CD4-positive, alpha-beta memory T cell (primary cell): ENCODE measurements at regions not wholly inside any gene's neighbourhood (a gene's known extent, or its start where the extent isn't known, plus 50 kb on each side); places are given as distances from the start of the nearest gene placed in this dataset.

Experiments used
- CTCF ChIA-PET: fragments of 350-600 bp; sonication (Branson Sonifier 250); formaldehyde crosslinking; loops from one replicate; lab custom pipeline; 2021; ENCODE audit warnings: inconsistent platforms; ENCODE audit not compliant: partially characterized antibody; lab: Charles Lee
- POLR2A ChIA-PET: fragments of 350-600 bp; sonication (Branson Sonifier 250); formaldehyde crosslinking; loops from one replicate; lab custom pipeline; 2021; ENCODE audit not compliant: partially characterized antibody; lab: Charles Lee
- DNase-seq, 5 donors: peaks; one replicate each; pipeline versions ENCODE4 v3.0.0 to v3.0.0-alpha.2; 2020 to 2022; ENCODE audit warnings: mixed read lengths in 1 of 5
- H3K27ac ChIP-seq: one replicate; pipeline ENCODE4 v1.7.0; 2013; ENCODE audit warnings: low read depth, low read length
- H3K27me3 ChIP-seq: 2 replicates; pipeline ENCODE4 v1.7.0; 2013; ENCODE audit warnings: mild to moderate bottlenecking, low read length, moderate library complexity; ENCODE audit not compliant: insufficient read depth
- H3K36me3 ChIP-seq: 2 replicates; pipeline ENCODE4 v1.7.0; 2013; ENCODE audit warnings: mild to moderate bottlenecking, low read length, moderate library complexity; ENCODE audit not compliant: insufficient read depth
- H3K4me1 ChIP-seq: 2 replicates; pipeline ENCODE4 v1.7.0; 2013; ENCODE audit warnings: mild to moderate bottlenecking, low read length, moderate library complexity; ENCODE audit not compliant: insufficient read depth
- H3K4me3 ChIP-seq, 2 donors: one replicate each; pipeline ENCODE4 v1.7.0; 2013; ENCODE audit warnings: low read length in 2 of 2, mild to moderate bottlenecking in 1 of 2
- H3K9me3 ChIP-seq, 2 donors: one replicate each; pipeline ENCODE4 v1.7.0; 2013; ENCODE audit warnings: low read length in 2 of 2, control low read depth in 1 of 2; ENCODE audit not compliant: control insufficient read depth in 1 of 2
- H3K27ac Mint-ChIP-seq, 7 donors: one replicate each; pipeline ENCODE4 v1.8.0; 2020 to 2021; ENCODE audit warnings: mixed read lengths in 7 of 7, mild to moderate bottlenecking in 6 of 7, inconsistent platforms in 3 of 7, moderate library complexity in 3 of 7
- H3K27me3 Mint-ChIP-seq, 2 donors: one replicate each; pipeline ENCODE4 v1.8.0; 2020 to 2021; ENCODE audit warnings: mixed read lengths in 2 of 2
- H3K36me3 Mint-ChIP-seq, 2 donors: one replicate each; pipeline ENCODE4 v1.8.0; 2020 to 2021; ENCODE audit warnings: mixed read lengths in 2 of 2, inconsistent platforms in 1 of 2, mild to moderate bottlenecking in 1 of 2
- H3K4me1 Mint-ChIP-seq, 4 donors: one replicate each; pipeline ENCODE4 v1.8.0; 2020 to 2021; ENCODE audit warnings: mixed read lengths in 4 of 4, mild to moderate bottlenecking in 1 of 4
- H3K4me3 Mint-ChIP-seq, 8 donors: one replicate each; pipeline ENCODE4 v1.8.0; 2020 to 2021; ENCODE audit warnings: mixed read lengths in 8 of 8, mild to moderate bottlenecking in 7 of 8, moderate library complexity in 6 of 8, inconsistent platforms in 3 of 8
- H3K9me3 Mint-ChIP-seq, 8 donors: one replicate each; pipeline ENCODE4 v1.8.0; 2020 to 2021; ENCODE audit warnings: mixed read lengths in 8 of 8, mild to moderate bottlenecking in 5 of 8, inconsistent platforms in 3 of 8, moderate library complexity in 1 of 8
- intact Hi-C: fragments of 100-400 bp; cut with micrococcal nuclease; formaldehyde crosslinking; loops from one replicate; pipeline ENCODE4 v1.15.1; 2023

- CTCF ChIA-PET, result no interaction called here
These were observed 188.7 kb upstream of the NRXN1 start for GRCh38 chr2:51220606-51221005.

GRCh38 chr2:51220080-51220479, 188.1 kb upstream of the NRXN1 start:
- Histone ChIP-seq H3K9me3 (peaks cover 0 to 3% of the 10 kb centered on the region in 2 donors), H3K4me3 (no peak overlapping the region), H3K36me3 (no peaks in the 10 kb centered on the region), H3K27ac (no peak overlapping the region), H3K27me3 (no peaks in the 10 kb centered on the region), H3K4me1 (no peaks in the 10 kb centered on the region)
- H3K27ac Mint-ChIP-seq, result no peak overlapping the region
- no peak for DNase-seq
- no peaks in the 10 kb centered on the region for H3K36me3 Mint-ChIP-seq
- CTCF ChIA-PET, result no interaction called here
- no peaks in the 10 kb centered on the region for H3K27me3 Mint-ChIP-seq
- H3K4me3 Mint-ChIP-seq, result no peak overlapping the region
- intact Hi-C loops, result no loop called here
- peaks cover 0 to 14% (median 4%) of the 10 kb centered on the region in 8 donors for H3K9me3 Mint-ChIP-seq
- H3K4me1 Mint-ChIP-seq, result no peaks in the 10 kb centered on the region
- POLR2A ChIA-PET, result no interaction called here

More at GRCh38 chr2:51220606-51221005, 188.7 kb upstream of the NRXN1 start:
- peaks cover 0 to 17% (median 4%) of the 10 kb centered on the region in 8 donors for H3K9me3 Mint-ChIP-seq
- H3K4me1 ChIP-seq, result no peaks in the 10 kb centered on the region
- H3K27ac Mint-ChIP-seq, result no peak overlapping the region
- H3K9me3 ChIP-seq, result peaks cover 0 to 3% of the 10 kb centered on the region in 2 donors
- no peak overlapping the region for H3K4me3 ChIP-seq
- H3K4me3 Mint-ChIP-seq, result no peak overlapping the region
- POLR2A ChIA-PET, result interaction anchor here (0.6 kb wide), 1 partner anchor 332 kb away, joined by 3 read pairs; no protein-coding TSS in a partner anchor
- DNase-seq, result no peak
- intact Hi-C loops, result no loop called here
- H3K36me3 Mint-ChIP-seq, result no peaks in the 10 kb centered on the region
- H3K27me3 Mint-ChIP-seq, result no peaks in the 10 kb centered on the region
- no peaks in the 10 kb centered on the region for H3K27me3 ChIP-seq
- H3K27ac ChIP-seq, result no peak overlapping the region
- H3K4me1 Mint-ChIP-seq, result no peaks in the 10 kb centered on the region
- H3K36me3 ChIP-seq, result no peaks in the 10 kb centered on the region

GRCh38 chr2:51219468-51219867, 187.5 kb upstream of the NRXN1 start:
- peaks cover 0 to 14% (median 4%) of the 10 kb centered on the region in 8 donors for H3K9me3 Mint-ChIP-seq
- H3K27ac Mint-ChIP-seq, result no peak overlapping the region
- Histone ChIP-seq H3K4me1 (no peaks in the 10 kb centered on the region), H3K27ac (no peak overlapping the region), H3K36me3 (no peaks in the 10 kb centered on the region), H3K4me3 (no peak overlapping the region), H3K9me3 (peaks cover 0 to 3% of the 10 kb centered on the region in 2 donors), H3K27me3 (no peaks in the 10 kb centered on the region)
- CTCF ChIA-PET, result no interaction called here
- no peak overlapping the region for H3K4me3 Mint-ChIP-seq
- no peaks in the 10 kb centered on the region for H3K36me3 Mint-ChIP-seq
- H3K27me3 Mint-ChIP-seq, result no peaks in the 10 kb centered on the region
- POLR2A ChIA-PET, result no interaction called here
- DNase-seq, result no peak
- H3K4me1 Mint-ChIP-seq, result no peaks in the 10 kb centered on the region
- intact Hi-C loops, result no loop called here

- Mint-ChIP-seq H3K36me3 (no peaks in the 10 kb centered on the region), H3K4me3 (no peak overlapping the region), H3K4me1 (no peaks in the 10 kb centered on the region), H3K27ac (no peak overlapping the region), H3K9me3 (peaks cover 0 to 8% (median 4%) of the 10 kb centered on the region in 8 donors), H3K27me3 (no peaks in the 10 kb centered on the region)
- no peak for DNase-seq
- POLR2A ChIA-PET, result no interaction called here
- H3K9me3 ChIP-seq, result peaks cover 0 to 3% of the 10 kb centered on the region in 2 donors
- H3K4me1 ChIP-seq, result no peaks in the 10 kb centered on the region
- no peaks in the 10 kb centered on the region for H3K36me3 ChIP-seq
- intact Hi-C loops, result no loop called here
- H3K27ac ChIP-seq, result no peak overlapping the region
- CTCF ChIA-PET, result no interaction called here
- H3K27me3 ChIP-seq, result no peaks in the 10 kb centered on the region
- H3K4me3 ChIP-seq, result no peak overlapping the region
These were observed 186.1 kb upstream of the NRXN1 start for GRCh38 chr2:51218047-51218446.

GRCh38 chr2:51213826-51214225, 181.9 kb upstream of the NRXN1 start:
- no peaks in the 10 kb centered on the region for H3K27me3 ChIP-seq
- Mint-ChIP-seq H3K27me3 (no peaks in the 10 kb centered on the region), H3K4me1 (no peaks in the 10 kb centered on the region), H3K27ac (no peak overlapping the region), H3K36me3 (no peaks in the 10 kb centered on the region), H3K4me3 (no peak overlapping the region), H3K9me3 (peaks cover 0 to 15% (median 6%) of the 10 kb centered on the region in 8 donors)
- H3K4me3 ChIP-seq, result no peak overlapping the region
- POLR2A ChIA-PET, result no interaction called here
- DNase-seq, result no peak
- peaks cover 0 to 3% of the 10 kb centered on the region in 2 donors for H3K9me3 ChIP-seq
- H3K36me3 ChIP-seq, result no peaks in the 10 kb centered on the region
- intact Hi-C loops, result no loop called here
- CTCF ChIA-PET, result no interaction called here
- no peaks in the 10 kb centered on the region for H3K4me1 ChIP-seq
- no peak overlapping the region for H3K27ac ChIP-seq

GRCh38 chr2:51212374-51212773, 180.4 kb upstream of the NRXN1 start:
- Histone ChIP-seq H3K36me3 (no peaks in the 10 kb centered on the region), H3K27me3 (no peaks in the 10 kb centered on the region), H3K4me1 (no peaks in the 10 kb centered on the region), H3K27ac (no peak overlapping the region), H3K4me3 (no peak overlapping the region), H3K9me3 (peaks cover 0 to 3% of the 10 kb centered on the region in 2 donors)
- ChIA-PET CTCF (no interaction called here), POLR2A (no interaction called here)
- no peaks in the 10 kb centered on the region for H3K36me3 Mint-ChIP-seq
- no peak overlapping the region for H3K4me3 Mint-ChIP-seq
- no peak overlapping the region for H3K27ac Mint-ChIP-seq
- intact Hi-C loops, result no loop called here
- H3K4me1 Mint-ChIP-seq, result no peaks in the 10 kb centered on the region
- no peak for DNase-seq
- no peaks in the 10 kb centered on the region for H3K27me3 Mint-ChIP-seq
- peaks cover 0 to 15% (median 6%) of the 10 kb centered on the region in 8 donors for H3K9me3 Mint-ChIP-seq

GRCh38 chr2:51208521-51208920, 176.6 kb upstream of the NRXN1 start:
- DNase-seq, result no peak
- H3K4me3 Mint-ChIP-seq, result no peak overlapping the region
- no peak overlapping the region for H3K4me3 ChIP-seq
- no peak overlapping the region for H3K27ac ChIP-seq
- H3K27ac Mint-ChIP-seq, result no peak overlapping the region
- H3K27me3 ChIP-seq, result no peaks in the 10 kb centered on the region
- peaks cover 0 to 3% of the 10 kb centered on the region in 2 donors for H3K9me3 ChIP-seq
- ChIA-PET CTCF (no interaction called here), POLR2A (no interaction called here)
- H3K36me3 ChIP-seq, result no peaks in the 10 kb centered on the region
- H3K36me3 Mint-ChIP-seq, result no peaks in the 10 kb centered on the region
- intact Hi-C loops, result no loop called here
- no peaks in the 10 kb centered on the region for H3K4me1 Mint-ChIP-seq
- no peaks in the 10 kb centered on the region for H3K4me1 ChIP-seq
- H3K27me3 Mint-ChIP-seq, result no peaks in the 10 kb centered on the region
- H3K9me3 Mint-ChIP-seq, result peaks cover 0 to 22% (median 6%) of the 10 kb centered on the region in 8 donors

- H3K4me1 ChIP-seq, result no peaks in the 10 kb centered on the region
- H3K4me3 ChIP-seq, result no peak overlapping the region
- H3K9me3 ChIP-seq, result no peaks in the 10 kb centered on the region
- Mint-ChIP-seq H3K4me1 (no peaks in the 10 kb centered on the region), H3K36me3 (no peaks in the 10 kb centered on the region), H3K4me3 (no peak overlapping the region), H3K27ac (no peak overlapping the region), H3K9me3 (peaks cover 1 to 18% (median 8%) of the 10 kb centered on the region in 8 donors), H3K27me3 (no peaks in the 10 kb centered on the region)
- intact Hi-C loops, result no loop called here
- CTCF ChIA-PET, result no interaction called here
- POLR2A ChIA-PET, result no interaction called here
- no peak for DNase-seq
- H3K36me3 ChIP-seq, result no peaks in the 10 kb centered on the region
- no peaks in the 10 kb centered on the region for H3K27me3 ChIP-seq
- no peak overlapping the region for H3K27ac ChIP-seq
These were observed 169.4 kb upstream of the NRXN1 start for GRCh38 chr2:51201295-51201694.
